ENCODE measurements at regions not wholly inside any gene's neighbourhood (a gene's known extent, or its start where the extent isn't known, plus 50 kb on each side); places are given as distances from the start of the nearest gene placed in this dataset.

GRCh38 chr3:40962721-40963120 lies 236.6 kb upstream of the CTNNB1 start:
- DNase-seq = no peak

DNA sequence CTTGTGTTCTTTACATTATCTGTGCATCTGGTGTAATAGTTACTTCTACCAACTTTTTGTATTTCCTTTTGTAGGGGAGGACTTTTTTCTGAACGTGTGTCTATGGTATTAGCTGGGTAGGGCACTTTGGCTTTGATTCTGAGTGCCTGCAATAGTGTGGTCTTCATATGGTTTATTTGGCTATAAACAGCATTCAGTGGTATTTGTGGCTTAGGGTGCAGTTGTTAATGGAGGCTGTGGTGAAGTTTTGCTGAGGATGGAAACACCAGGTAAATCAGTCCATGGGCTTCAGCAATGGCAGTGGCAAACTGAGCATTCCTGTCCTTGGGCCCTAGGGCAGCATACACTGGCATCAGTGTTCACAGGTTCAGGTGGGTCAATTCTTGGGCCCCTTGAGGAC lies 230.6 kb upstream of the CTNNB1 start:
- no peak for DNase-seq

- no peak for DNase-seq
Observed at GRCh38 chr3:40969341-40969740, 230.0 kb upstream of the CTNNB1 start.

- DNase-seq = no peak
Observed at GRCh38 chr3:40969756-40970466, 229.4 kb upstream of the CTNNB1 start.

GRCh38 chr3:40971191-40972168 lies 227.8 kb upstream of the CTNNB1 start:
- DNase-seq = no peak

DNA sequence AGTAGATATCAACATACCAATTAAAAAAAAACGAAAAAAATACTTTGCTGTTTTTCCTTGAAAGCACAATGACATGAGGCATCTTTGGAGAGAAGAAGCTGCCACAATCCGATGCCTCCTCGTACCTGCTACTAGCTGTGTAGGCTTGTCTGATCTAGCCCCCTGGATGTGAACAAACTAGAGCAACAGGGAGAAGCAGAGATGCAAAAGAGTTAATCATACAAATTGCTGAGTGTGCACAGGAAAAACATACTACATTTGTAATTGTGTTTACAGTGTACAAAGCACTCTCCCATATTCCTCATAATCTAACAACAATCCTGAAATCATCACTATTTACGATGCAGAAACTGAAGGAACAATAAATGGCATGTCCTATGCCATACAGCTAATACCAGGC lies 227.0 kb upstream of the CTNNB1 start:
- DNase-seq = no peak

DNA sequence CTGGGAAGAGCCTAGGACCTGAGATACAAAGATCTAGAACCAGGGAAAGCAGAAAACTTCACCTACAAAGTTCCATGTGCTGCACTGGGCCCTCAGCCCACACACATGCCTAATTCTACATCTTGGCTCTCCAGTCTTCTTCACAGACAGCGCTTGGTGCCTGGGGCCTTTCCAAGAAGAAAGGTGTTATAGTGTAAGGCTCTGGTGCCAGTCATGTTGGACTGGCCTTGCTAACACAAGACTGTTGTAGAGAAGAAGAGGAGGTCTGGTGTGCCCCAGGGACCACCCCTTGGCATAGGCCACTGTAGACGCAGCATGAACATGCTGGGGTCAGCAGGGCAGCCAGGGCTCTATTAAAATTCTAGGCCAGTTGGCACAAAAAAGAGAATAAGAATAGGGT lies 226.2 kb upstream of the CTNNB1 start:
- DNase-seq = no peak

- no peak for DNase-seq
Observed at GRCh38 chr3:40975711-40976121, 223.6 kb upstream of the CTNNB1 start.

DNA sequence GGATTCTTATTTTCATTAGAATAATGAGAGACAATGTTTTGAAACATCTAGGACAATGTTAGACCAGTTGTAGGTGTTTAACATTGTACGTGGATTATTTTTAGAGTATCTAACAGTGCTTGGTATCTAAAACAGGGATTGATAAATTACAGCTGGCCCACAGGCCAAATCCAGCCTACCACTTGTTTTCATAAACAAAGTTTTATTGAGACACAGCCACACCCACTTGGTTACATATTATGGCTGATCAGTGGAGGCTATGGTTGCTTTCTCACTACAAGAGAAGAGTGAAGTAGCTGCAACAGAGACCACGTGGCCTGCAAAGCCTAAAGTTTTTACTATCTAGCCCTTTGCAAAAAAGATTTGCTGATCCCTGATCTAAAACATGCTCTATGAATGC lies 223.1 kb upstream of the CTNNB1 start:
- no peak for DNase-seq

DNA sequence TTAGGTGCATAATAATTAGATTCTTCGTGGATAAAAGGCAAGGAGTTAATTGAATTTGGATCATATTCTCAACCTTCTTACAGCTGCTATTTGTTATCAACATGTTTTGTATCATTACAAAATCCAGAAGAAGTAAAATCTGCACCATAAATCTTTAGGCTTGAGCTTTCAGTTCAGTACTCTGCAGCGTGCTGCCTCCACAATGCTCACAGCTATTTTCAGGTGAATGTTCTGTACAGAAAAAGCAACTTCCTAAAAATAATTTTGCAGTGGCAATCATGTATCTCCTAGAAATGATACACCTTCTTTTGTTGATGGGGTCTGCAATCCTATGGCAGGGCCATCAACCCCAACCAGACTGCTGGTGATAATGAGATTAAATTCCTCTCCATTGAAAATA lies 220.9 kb upstream of the CTNNB1 start:
- no peak for DNase-seq

GRCh38 chr3:40979962-40980361 lies 219.3 kb upstream of the CTNNB1 start:
- no peak for DNase-seq

GRCh38 chr3:40980467-40980866 lies 218.8 kb upstream of the CTNNB1 start:
- no peak for DNase-seq

DNA sequence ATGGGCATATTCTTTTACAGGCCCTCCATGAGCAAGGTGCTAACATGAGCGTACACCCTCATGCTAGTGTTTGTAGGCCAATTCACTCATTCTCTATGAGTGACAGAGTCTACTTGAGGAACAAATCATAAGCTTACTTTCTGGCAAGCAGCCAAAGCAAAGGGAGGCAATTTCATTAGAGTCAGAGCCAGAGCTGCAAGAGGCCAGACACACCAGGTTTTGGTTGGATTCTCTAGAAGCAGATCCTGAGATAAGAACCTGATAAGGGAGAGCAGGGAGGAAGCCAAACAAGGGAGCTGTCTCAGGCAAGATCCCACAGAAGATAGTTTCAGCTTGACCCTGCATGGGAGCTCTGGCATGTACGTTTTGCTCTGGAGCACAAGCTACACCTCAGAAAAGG lies 214.1 kb upstream of the CTNNB1 start:
- DNase-seq = no peak

GRCh38 chr3:40988468-40988867 lies 210.8 kb upstream of the CTNNB1 start:
- DNase-seq = no peak

DNA sequence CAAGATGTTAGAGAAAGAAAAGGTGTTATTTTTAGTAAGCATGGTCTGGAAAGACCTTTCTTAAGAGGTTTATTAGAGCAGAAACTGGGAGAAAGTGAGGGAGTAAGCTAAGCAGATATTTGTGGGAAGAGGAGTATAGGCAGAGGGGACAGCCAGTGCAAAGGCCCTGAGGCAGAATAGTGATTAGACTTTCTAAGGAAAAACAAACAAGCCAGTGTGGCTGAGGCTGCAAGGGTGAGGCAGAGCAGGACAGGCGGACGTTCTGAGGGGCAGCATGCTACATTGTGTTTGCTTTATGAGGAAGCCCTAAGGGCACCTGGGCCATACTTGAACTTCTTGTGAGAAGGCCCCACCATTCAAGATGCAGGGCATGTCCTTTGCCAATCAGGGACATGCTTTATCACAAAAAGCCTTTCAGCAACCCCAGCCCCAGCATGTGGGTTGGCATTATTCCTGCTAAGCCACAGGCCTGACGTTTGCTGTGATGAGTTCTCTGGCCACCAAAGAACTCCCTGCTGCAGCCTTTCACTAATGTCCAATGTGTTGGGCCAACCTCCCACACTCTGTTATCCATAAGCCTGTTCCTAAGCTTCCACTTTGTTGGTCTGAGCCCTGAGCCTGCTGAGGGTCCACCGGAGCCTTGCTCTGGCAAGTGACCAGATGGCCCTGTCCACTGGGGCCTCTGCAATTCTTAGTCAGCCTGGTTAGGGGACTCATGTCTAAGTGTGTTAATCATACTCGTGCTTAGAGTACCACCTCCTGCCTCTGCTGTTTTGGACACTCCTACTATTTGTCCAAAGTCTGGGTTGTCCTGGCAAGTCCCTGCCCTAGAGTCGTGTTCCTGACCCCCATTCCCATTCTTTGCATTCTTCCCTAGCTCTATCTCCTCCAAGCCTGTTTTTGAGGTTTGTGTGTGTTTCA lies 209.9 kb upstream of the CTNNB1 start:
- no peak for DNase-seq

DNA sequence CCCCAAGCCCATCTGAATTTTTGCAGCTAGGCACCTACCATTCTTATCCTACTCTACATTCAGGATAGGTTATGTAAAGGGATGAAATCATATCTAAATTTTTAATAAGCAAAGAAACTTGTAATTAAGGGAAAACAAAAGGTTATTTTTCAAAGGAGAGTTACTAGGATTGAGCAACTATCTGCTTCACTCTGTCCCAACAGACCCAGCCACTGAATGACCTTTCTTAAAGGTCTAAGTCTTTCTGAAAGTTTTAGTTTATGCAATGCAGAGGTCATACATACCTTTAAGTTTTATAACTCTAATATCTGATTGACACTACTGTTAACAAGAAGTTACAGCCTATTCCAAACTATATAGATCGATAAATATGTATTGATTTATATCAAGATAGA lies 209.2 kb upstream of the CTNNB1 start:
- no peak for DNase-seq

GRCh38 chr3:40992023-40992422 lies 207.3 kb upstream of the CTNNB1 start:
- no peak for DNase-seq

DNA sequence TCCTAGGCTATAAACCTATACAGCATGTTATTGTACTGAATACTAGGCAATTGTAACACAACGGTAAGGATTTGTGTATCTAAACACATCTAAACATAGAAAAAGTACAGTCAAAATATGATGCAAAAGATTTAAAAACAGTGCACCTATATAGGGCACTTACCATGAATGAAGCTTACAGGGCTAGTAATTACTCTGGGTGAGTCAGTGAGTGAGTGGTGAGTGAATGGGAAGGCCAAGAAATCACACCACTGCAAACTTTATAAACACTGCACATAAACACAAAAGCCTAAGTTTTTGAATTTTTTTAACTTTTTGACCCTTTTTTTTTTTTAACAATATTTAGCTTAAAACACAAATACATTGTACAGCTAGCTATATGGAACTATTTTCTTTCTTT lies 204.7 kb upstream of the CTNNB1 start:
- DNase-seq = no peak

DNA sequence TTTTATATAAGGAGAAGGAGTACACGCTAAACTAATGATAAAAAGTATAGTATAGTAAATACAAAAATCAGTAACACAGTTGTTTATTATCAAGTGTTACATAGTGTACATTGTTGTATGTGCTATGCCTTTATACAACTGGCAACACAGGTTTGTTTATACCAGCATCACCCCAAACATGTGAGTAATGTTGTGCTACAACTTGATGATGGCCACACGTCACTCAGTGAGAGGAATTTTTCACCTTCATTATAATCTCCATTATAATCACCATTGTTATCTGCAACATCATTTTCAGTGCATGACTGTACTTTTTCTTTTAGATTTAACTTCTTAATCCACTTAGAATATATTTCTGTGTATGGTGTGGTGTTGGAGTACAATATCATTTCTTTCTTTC lies 204.0 kb upstream of the CTNNB1 start:
- DNase-seq = no peak

DNA sequence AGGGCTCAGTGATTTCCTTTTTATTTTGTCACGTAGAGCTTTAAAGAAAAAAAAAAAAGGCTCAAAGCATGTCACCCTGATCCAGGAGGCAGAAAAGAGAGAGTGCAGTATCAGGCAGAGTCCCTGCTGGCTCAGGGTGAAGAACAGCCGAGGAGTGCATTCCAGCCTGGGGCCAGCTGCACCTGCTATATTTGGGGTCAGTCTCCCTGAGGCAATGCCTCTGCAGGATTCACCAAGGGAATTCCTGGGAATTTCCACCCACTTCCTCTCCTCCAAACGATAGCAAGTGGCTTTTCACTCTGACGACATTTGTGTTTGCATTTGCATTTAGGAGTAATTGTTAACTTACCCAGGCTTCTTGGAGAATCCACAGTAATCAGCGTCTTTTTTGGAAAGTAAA lies 202.9 kb upstream of the CTNNB1 start:
- DNase-seq = no peak

DNA sequence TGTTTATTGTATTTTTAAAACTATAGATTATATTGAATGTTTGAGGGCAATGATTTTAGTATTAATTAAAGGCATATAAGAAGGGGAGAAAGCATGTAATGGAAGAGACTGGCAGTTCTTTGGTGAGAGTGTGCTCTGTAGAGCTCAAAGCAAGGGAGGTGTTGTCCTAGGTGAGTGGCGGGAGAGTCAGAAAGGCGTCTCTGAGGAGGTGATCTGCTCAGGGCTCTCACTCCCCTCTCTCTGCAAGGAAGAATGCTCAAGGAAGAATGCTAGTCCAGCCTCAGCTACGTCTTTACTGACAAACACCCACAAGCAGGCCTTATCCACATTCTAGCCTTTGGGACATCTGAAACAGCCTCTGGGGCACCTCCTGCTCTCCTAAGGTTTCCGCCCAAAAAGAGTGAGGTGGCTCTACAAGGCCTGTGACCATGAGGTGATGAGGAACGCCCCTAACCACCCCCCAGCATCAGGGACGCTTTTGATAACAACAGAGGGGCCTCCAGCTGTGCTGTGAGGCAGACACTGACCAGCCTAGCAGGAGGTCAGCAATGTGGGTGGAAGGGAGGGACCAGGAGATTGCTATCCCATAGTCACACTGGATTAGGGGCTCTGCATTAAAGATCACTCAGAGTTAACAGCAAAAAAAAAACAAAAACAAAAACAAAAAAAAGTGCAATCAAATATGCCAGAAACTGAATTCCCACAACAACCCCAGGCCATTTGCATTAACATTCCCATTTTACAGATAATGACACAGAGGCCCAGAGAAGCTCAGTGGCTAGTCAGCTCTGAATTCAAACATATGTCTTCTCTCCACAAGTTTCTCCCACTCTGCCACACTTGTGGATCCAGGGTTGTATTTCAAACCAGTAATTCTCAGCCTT lies 202.2 kb upstream of the CTNNB1 start:
- DNase-seq = no peak
